ENCODE measurements at regions not wholly inside any gene's neighbourhood (a gene's known extent, or its start where the extent isn't known, plus 50 kb on each side); places are given as distances from the start of the nearest gene placed in this dataset.
"Not testable (repeated sequence)": the region's sequence is repeated elsewhere in the genome, so short reads cannot be mapped to it uniquely, and the experiment has no call there.

DNA sequence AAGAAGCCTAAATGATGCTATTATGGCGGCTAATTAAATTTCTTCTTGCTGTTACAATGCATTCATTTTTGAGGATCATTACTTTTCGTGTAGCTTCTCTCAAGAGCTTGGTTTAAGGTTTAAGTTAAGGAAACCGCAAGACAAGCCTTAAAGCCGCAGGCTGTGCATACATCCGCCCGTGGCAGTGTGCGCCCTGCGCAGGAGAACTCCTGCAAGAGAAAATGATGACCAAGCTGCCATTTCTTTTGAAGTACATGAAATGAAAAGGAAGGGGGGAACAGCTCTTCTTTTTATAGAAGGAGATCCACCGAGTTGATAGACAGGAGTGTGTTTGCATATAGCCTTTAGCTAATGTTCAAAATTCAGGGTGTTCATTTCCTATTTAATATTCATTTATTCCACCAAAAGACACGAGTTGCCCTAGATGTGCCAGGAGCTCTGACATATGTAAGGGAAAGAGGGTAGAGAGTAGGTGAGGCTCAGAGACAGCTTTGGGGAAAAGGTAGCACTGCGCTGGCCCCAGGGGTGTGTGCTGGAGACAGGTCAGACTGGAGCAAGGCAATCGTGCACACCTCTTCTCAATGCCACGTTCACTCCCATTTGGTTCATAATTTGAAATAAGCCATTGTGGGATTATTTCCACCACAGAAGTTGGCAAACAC lies 112.1 kb upstream of the LDB2 start:
- H3K4me1 ChIP-seq (ENCODE audit: control insufficient read depth, insufficient read depth, low read length): no peaks in the 10 kb centered on the region
- H3K4me3 ChIP-seq (ENCODE audit: low read length): no peak overlapping the region
- 89% methylated on average over 7 of the region's 13 CpGs for WGBS (ENCODE audit: insufficient coverage)
- no peaks in the 10 kb centered on the region for H3K36me3 ChIP-seq (ENCODE audit: control insufficient read depth, insufficient read depth, low read length)
- no peak overlapping the region for H3K27ac ChIP-seq (ENCODE audit: low read length)
- H3K9me3 ChIP-seq (replicated peaks; ENCODE audit: control insufficient read depth, low read depth, low read length): no peaks in the 10 kb centered on the region
- no peak for DNase-seq
- no peaks in the 10 kb centered on the region for H3K27me3 ChIP-seq (ENCODE audit: control insufficient read depth, insufficient read depth, low read length)

GRCh38 chr4:17009871-17010367 lies 111.5 kb upstream of the LDB2 start:
- Histone ChIP-seq H3K9me3 (replicated peaks; ENCODE audit: control insufficient read depth, low read depth, low read length) (no peaks in the 10 kb centered on the region), H3K4me3 (ENCODE audit: low read length) (no peak overlapping the region), H3K4me1 (ENCODE audit: control insufficient read depth, insufficient read depth, low read length) (no peaks in the 10 kb centered on the region), H3K27ac (ENCODE audit: low read length) (no peak overlapping the region), H3K36me3 (ENCODE audit: control insufficient read depth, insufficient read depth, low read length) (no peaks in the 10 kb centered on the region), H3K27me3 (ENCODE audit: control insufficient read depth, insufficient read depth, low read length) (no peaks in the 10 kb centered on the region)
- no peak for DNase-seq
- 76% methylated on average over 4 of the region's 10 CpGs for WGBS (ENCODE audit: insufficient coverage)

DNA sequence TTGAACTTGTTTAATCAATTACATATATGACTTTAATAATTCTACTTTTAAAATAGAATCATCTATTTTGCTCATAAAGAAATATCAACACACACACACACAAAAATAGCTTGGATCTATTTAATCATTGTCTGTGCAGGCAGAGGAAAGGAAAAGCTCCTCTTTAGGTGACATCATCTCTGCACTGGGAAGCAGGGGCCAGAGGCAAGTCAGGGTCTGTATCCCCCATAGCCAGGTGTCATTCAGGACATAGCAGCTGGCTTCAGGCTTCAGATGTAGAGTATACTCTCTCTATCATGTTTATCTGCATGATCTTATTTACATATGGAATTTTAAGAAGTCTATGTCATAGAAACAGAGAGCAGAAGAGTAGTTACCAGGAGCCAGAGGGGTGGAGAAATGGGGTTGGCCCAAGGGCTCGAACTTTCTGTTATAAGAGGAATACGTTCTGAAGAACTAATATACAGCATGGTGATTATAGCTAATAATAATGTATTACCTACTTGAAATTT lies 110.4 kb upstream of the LDB2 start:
- H3K4me1 ChIP-seq (ENCODE audit: control insufficient read depth, insufficient read depth, low read length): no peaks in the 10 kb centered on the region
- no peaks in the 10 kb centered on the region for H3K36me3 ChIP-seq (ENCODE audit: control insufficient read depth, insufficient read depth, low read length)
- no peak for DNase-seq
- H3K9me3 ChIP-seq (replicated peaks; ENCODE audit: control insufficient read depth, low read depth, low read length): no peaks in the 10 kb centered on the region
- no peak overlapping the region for H3K27ac ChIP-seq (ENCODE audit: low read length)
- H3K4me3 ChIP-seq (ENCODE audit: low read length): no peak overlapping the region
- no peaks in the 10 kb centered on the region for H3K27me3 ChIP-seq (ENCODE audit: control insufficient read depth, insufficient read depth, low read length)
- WGBS (ENCODE audit: insufficient coverage): no CpG with 5 or more reads among the region's 2 CpGs

GRCh38 chr4:17003606-17004392 lies 105.4 kb upstream of the LDB2 start:
- H3K4me1 ChIP-seq (ENCODE audit: control insufficient read depth, insufficient read depth, low read length); H3K27ac ChIP-seq (ENCODE audit: low read length); H3K27me3 ChIP-seq (ENCODE audit: control insufficient read depth, insufficient read depth, low read length); H3K4me3 ChIP-seq (ENCODE audit: low read length); H3K36me3 ChIP-seq (ENCODE audit: control insufficient read depth, insufficient read depth, low read length); DNase-seq; H3K9me3 ChIP-seq (replicated peaks; ENCODE audit: control insufficient read depth, low read depth, low read length): not testable (repeated sequence)
- 88% methylated on average over 10 of the region's 16 CpGs for WGBS (ENCODE audit: insufficient coverage)

DNA sequence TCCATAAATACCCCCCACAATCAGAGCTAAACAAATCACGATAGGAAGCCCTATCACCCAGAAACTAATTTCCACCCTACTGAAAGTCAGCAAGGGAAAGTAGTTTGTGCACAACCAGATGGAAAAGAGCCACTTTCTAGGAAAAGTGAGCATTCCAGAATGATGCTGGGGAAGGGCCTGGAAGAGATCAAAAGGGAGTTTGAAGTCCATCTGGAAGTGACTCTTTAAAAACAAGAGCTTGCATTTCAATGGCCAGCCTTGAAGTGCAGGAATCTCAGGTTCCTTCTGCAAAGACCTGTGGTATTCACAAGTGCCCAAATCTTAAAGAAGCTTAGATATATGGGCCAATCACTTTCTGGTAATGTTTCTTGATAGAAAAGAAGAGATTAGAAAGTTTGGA lies 97.0 kb upstream of the LDB2 start:
- H3K36me3 ChIP-seq (ENCODE audit: control insufficient read depth, insufficient read depth, low read length): no peaks in the 10 kb centered on the region
- H3K9me3 ChIP-seq (replicated peaks; ENCODE audit: control insufficient read depth, low read depth, low read length): no peaks in the 10 kb centered on the region
- peak; percentile 31 for DNase-seq
- H3K4me3 ChIP-seq (ENCODE audit: low read length): no peak overlapping the region
- no peak overlapping the region for H3K27ac ChIP-seq (ENCODE audit: low read length)
- peaks cover 5% of the 10 kb centered on the region for H3K4me1 ChIP-seq (ENCODE audit: control insufficient read depth, insufficient read depth, low read length)
- WGBS (ENCODE audit: insufficient coverage): no CpG with 5 or more reads among the region's 1 CpG
- H3K27me3 ChIP-seq (ENCODE audit: control insufficient read depth, insufficient read depth, low read length): no peaks in the 10 kb centered on the region

- no peak overlapping the region for H3K27ac ChIP-seq (ENCODE audit: low read length)
- no peaks in the 10 kb centered on the region for H3K27me3 ChIP-seq (ENCODE audit: control insufficient read depth, insufficient read depth, low read length)
- no peaks in the 10 kb centered on the region for H3K9me3 ChIP-seq (replicated peaks; ENCODE audit: control insufficient read depth, low read depth, low read length)
- no peaks in the 10 kb centered on the region for H3K36me3 ChIP-seq (ENCODE audit: control insufficient read depth, insufficient read depth, low read length)
- WGBS (ENCODE audit: insufficient coverage): 64% methylated on average over 3 of the region's 5 CpGs
- H3K4me3 ChIP-seq (ENCODE audit: low read length): no peak overlapping the region
- no peak for DNase-seq
- peaks cover 5% of the 10 kb centered on the region for H3K4me1 ChIP-seq (ENCODE audit: control insufficient read depth, insufficient read depth, low read length)
Observed at GRCh38 chr4:16993956-16994840, 95.8 kb upstream of the LDB2 start.

DNA sequence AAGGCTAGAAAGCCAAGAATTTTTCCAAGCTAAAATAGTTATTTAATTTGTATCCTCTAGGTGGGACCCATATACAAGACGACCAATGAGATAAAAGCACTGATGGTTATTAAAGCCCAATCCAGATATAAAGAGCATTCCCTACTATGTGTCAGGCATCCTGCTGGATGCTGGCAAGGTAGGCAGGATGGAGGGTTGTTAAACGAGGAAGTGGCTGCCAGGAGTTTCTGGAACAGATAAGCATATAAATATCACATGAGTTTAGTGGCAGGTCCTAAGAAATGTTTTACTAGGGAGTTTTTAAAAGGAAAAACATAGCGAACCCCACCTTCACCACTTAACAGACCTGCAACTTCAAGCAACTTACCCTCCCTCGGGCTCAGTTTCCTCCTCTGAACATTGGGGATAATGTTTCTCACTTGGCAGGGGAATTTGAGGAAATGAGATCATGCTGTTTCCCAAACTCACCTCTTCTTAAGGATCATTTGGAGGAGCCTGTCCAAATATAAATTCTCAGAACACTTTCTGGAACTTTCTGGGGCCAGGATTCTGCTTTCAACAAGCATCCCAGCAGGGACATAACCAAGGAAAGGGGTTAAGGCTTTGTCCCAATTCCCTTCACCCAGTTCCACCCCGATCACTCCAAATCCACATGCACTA lies 94.3 kb upstream of the LDB2 start:
- Histone ChIP-seq H3K4me1 (ENCODE audit: control insufficient read depth, insufficient read depth, low read length) (peaks cover 5% of the 10 kb centered on the region), H3K9me3 (replicated peaks; ENCODE audit: control insufficient read depth, low read depth, low read length) (no peaks in the 10 kb centered on the region), H3K36me3 (ENCODE audit: control insufficient read depth, insufficient read depth, low read length) (no peaks in the 10 kb centered on the region), H3K27me3 (ENCODE audit: control insufficient read depth, insufficient read depth, low read length) (no peaks in the 10 kb centered on the region), H3K4me3 (ENCODE audit: low read length) (no peak overlapping the region), H3K27ac (ENCODE audit: low read length) (no peak overlapping the region)
- WGBS (ENCODE audit: insufficient coverage): no CpG with 5 or more reads among the region's 5 CpGs
- DNase-seq: peak; percentile 68

DNA sequence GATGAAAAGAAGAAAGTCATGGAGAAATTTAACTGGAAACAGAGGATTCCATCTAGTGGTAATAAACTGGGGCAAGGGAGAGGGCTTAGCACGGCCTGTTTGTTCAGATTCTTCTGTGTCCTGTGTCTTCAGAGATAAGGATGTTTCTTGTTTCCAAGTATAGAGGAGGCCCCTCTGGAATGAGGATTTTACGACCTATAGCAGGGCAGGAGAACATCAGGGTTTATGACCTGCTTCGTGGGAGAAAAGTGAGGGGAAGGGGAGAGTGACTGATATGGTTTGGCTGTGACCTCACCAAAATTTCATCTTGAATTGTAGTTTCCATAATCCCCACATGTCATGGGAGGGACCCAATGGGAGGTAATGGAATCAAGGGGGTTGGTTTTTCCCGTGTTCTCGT lies 93.0 kb upstream of the LDB2 start:
- 35% methylated on average over 2 of the region's 5 CpGs for WGBS (ENCODE audit: insufficient coverage)
- H3K27ac ChIP-seq (ENCODE audit: low read length): no peak overlapping the region
- no peaks in the 10 kb centered on the region for H3K36me3 ChIP-seq (ENCODE audit: control insufficient read depth, insufficient read depth, low read length)
- no peak overlapping the region for H3K4me3 ChIP-seq (ENCODE audit: low read length)
- H3K4me1 ChIP-seq (ENCODE audit: control insufficient read depth, insufficient read depth, low read length): peaks cover 5% of the 10 kb centered on the region
- H3K27me3 ChIP-seq (ENCODE audit: control insufficient read depth, insufficient read depth, low read length): no peaks in the 10 kb centered on the region
- no peak for DNase-seq
- H3K9me3 ChIP-seq (replicated peaks; ENCODE audit: control insufficient read depth, low read depth, low read length): no peaks in the 10 kb centered on the region

GRCh38 chr4:16989371-16989770 lies 90.9 kb upstream of the LDB2 start:
- peaks cover 5% of the 10 kb centered on the region for H3K4me1 ChIP-seq (ENCODE audit: control insufficient read depth, insufficient read depth, low read length)
- WGBS (ENCODE audit: insufficient coverage): no CpG with 5 or more reads among the region's 1 CpG
- H3K4me3 ChIP-seq (ENCODE audit: low read length): no peak overlapping the region
- no peak for DNase-seq
- no peaks in the 10 kb centered on the region for H3K27me3 ChIP-seq (ENCODE audit: control insufficient read depth, insufficient read depth, low read length)
- no peaks in the 10 kb centered on the region for H3K9me3 ChIP-seq (replicated peaks; ENCODE audit: control insufficient read depth, low read depth, low read length)
- H3K36me3 ChIP-seq (ENCODE audit: control insufficient read depth, insufficient read depth, low read length): no peaks in the 10 kb centered on the region
- H3K27ac ChIP-seq (ENCODE audit: low read length): no peak overlapping the region

Data from muscle of leg (tissue), 3 donors.